SK-N-SH treated with all-trans-retinoic acid at 6 μM for 48 hours (cell line): ENCODE measurements at regions not wholly inside any gene's neighbourhood (a gene's known extent, or its start where the extent isn't known, plus 50 kb on each side); places are given as distances from the start of the nearest gene placed in this dataset.

Experiments
- ATAC-seq: fragments of 200-7000 bp; cut with Tn5 transposase; 3 replicates; pipeline ENCODE4 v1.9.1; 2020; ENCODE audit warnings: mild to moderate bottlenecking, moderate library complexity
- ARNTL ChIP-seq: fragments of 450-650 bp; formaldehyde crosslinking; IDR thresholded peaks from 2 replicates; pipeline ENCODE4 v1.5.0; 2020; ENCODE audit warnings: low read depth, mild to moderate bottlenecking, moderate library complexity, borderline replicate concordance
- BACH2 ChIP-seq: fragments of 250-450 bp; sonication (Bioruptor Pico); IDR thresholded peaks from 2 replicates; pipeline ENCODE4 v1.9.0; 2021; ENCODE audit warnings: mild to moderate bottlenecking, borderline replicate concordance
- CSDC2 ChIP-seq: fragments of 250-450 bp; sonication (Bioruptor Pico); IDR thresholded peaks from 2 replicates; pipeline ENCODE4 v1.5.0; 2020; ENCODE audit warnings: mild to moderate bottlenecking, moderate library complexity
- ESRRG ChIP-seq: fragments of 250-450 bp; sonication (Bioruptor Pico); IDR thresholded peaks from 2 replicates; pipeline ENCODE4 v1.6.1; 2021; ENCODE audit warnings: mild to moderate bottlenecking
- GLIS3 ChIP-seq: fragments of 250-450 bp; sonication (Bioruptor Pico); IDR thresholded peaks from 2 replicates; pipeline ENCODE4 v1.5.0; 2020; ENCODE audit warnings: mild to moderate bottlenecking, moderate library complexity
- ISL1 ChIP-seq: fragments of 250-450 bp; sonication (Bioruptor Pico); IDR thresholded peaks from 2 replicates; pipeline ENCODE4 v2.1.2; 2022; ENCODE audit warnings: mild to moderate bottlenecking, moderate library complexity
- OSR1 ChIP-seq: fragments of 250-450 bp; sonication (Bioruptor Pico); IDR thresholded peaks from 2 replicates; pipeline ENCODE4 v1.8.0; 2022; ENCODE audit warnings: moderate library complexity, mild to moderate bottlenecking, inconsistent platforms
- PPARA ChIP-seq: fragments of 250-450 bp; sonication (Bioruptor Pico); IDR thresholded peaks from 2 replicates; pipeline ENCODE4 v1.5.0; 2020; ENCODE audit warnings: mild to moderate bottlenecking, borderline replicate concordance
- RARB ChIP-seq: fragments of 250-450 bp; sonication (Bioruptor Pico); IDR thresholded peaks from 2 replicates; pipeline ENCODE4 v1.8.0; 2021; ENCODE audit warnings: mild to moderate bottlenecking, moderate library complexity
- SNAI2 ChIP-seq: fragments of 250-450 bp; sonication (Bioruptor Pico); IDR thresholded peaks from 2 replicates; pipeline ENCODE4 v1.5.0; 2020; ENCODE audit warnings: mild to moderate bottlenecking, moderate library complexity
- TCF4 ChIP-seq: fragments of 250-450 bp; sonication (Bioruptor Pico); IDR thresholded peaks from 2 replicates; pipeline ENCODE4 v1.8.0; 2021; ENCODE audit warnings: mild to moderate bottlenecking, moderate library complexity, borderline replicate concordance
- TOX ChIP-seq: fragments of 250-450 bp; sonication (Bioruptor Pico); IDR thresholded peaks from 2 replicates; pipeline ENCODE4 v1.8.0; 2021; ENCODE audit warnings: mild to moderate bottlenecking, moderate library complexity, borderline replicate concordance
- ZC3H10 ChIP-seq: fragments of 250-450 bp; sonication (Bioruptor Pico); IDR thresholded peaks from 2 replicates; pipeline ENCODE4 v1.5.1; 2021; ENCODE audit warnings: mild to moderate bottlenecking, moderate library complexity
- ZFP3 ChIP-seq: fragments of 250-450 bp; sonication (Bioruptor Pico); IDR thresholded peaks from 2 replicates; pipeline ENCODE4 v1.5.0; 2020; ENCODE audit warnings: mild to moderate bottlenecking, moderate library complexity
- ZFP30 ChIP-seq: fragments of 450-650 bp; formaldehyde crosslinking; IDR thresholded peaks from 2 replicates; pipeline ENCODE4 v1.5.0; 2022; ENCODE audit warnings: mild to moderate bottlenecking, moderate library complexity
- ZNF565 ChIP-seq: fragments of 450-650 bp; formaldehyde crosslinking; conservative IDR thresholded peaks from 2 replicates; pipeline ENCODE4 v1.5.0; 2020; ENCODE audit warnings: low read depth, mild to moderate bottlenecking, moderate library complexity
- ZNF70 ChIP-seq: fragments of 450-650 bp; formaldehyde crosslinking; IDR thresholded peaks from 2 replicates; pipeline ENCODE4 v1.5.0; 2020; ENCODE audit warnings: mild to moderate bottlenecking, moderate library complexity
- ZNF8 ChIP-seq: fragments of 450-650 bp; formaldehyde crosslinking; IDR thresholded peaks from 2 replicates; pipeline ENCODE4 v1.5.0; 2020; ENCODE audit warnings: mild to moderate bottlenecking, moderate library complexity
- TF ChIP-seq, protein P1 (sequence below): fragments of 250-450 bp; sonication (Bioruptor Pico); IDR thresholded peaks from 2 replicates; pipeline ENCODE4 v1.8.0; 2020; ENCODE audit warnings: mild to moderate bottlenecking, moderate library complexity, borderline replicate concordance
- TF ChIP-seq, protein P2 (sequence below): fragments of 250-450 bp; sonication (Bioruptor Pico); IDR thresholded peaks from 2 replicates; pipeline ENCODE4 v1.8.0; 2021; ENCODE audit warnings: low read depth, mild to moderate bottlenecking, moderate library complexity, borderline replicate concordance
- TF ChIP-seq, protein P3 (sequence below): fragments of 250-450 bp; sonication (Bioruptor Pico); IDR thresholded peaks from 2 replicates; pipeline ENCODE4 v1.5.1; 2020; ENCODE audit warnings: low read depth, mild to moderate bottlenecking, moderate library complexity
- TF ChIP-seq, protein P4 (sequence below): fragments of 250-450 bp; sonication (Bioruptor Pico); IDR thresholded peaks from 2 replicates; pipeline ENCODE4 v1.5.1; 2021; ENCODE audit warnings: mild to moderate bottlenecking, moderate library complexity

- no peak for ATAC-seq
- no peak for TF ChIP-seq TCF4 (CRISPR knock-in tag)
- TF ChIP-seq ESRRG = no peak
- TF ChIP-seq ZFP30 = no peak
- no peak for TF ChIP-seq ZNF70
- TF ChIP-seq ZFP3 (CRISPR knock-in tag) = no peak
- no peak for TF ChIP-seq ARNTL (CRISPR knock-in tag)
- no peak for TF ChIP-seq TOX
- TF ChIP-seq, protein P1, sequence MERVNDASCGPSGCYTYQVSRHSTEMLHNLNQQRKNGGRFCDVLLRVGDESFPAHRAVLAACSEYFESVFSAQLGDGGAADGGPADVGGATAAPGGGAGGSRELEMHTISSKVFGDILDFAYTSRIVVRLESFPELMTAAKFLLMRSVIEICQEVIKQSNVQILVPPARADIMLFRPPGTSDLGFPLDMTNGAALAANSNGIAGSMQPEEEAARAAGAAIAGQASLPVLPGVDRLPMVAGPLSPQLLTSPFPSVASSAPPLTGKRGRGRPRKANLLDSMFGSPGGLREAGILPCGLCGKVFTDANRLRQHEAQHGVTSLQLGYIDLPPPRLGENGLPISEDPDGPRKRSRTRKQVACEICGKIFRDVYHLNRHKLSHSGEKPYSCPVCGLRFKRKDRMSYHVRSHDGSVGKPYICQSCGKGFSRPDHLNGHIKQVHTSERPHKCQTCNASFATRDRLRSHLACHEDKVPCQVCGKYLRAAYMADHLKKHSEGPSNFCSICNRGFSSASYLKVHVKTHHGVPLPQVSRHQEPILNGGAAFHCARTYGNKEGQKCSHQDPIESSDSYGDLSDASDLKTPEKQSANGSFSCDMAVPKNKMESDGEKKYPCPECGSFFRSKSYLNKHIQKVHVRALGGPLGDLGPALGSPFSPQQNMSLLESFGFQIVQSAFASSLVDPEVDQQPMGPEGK (CRISPR knock-in tag) = no peak
- TF ChIP-seq, protein P2, sequence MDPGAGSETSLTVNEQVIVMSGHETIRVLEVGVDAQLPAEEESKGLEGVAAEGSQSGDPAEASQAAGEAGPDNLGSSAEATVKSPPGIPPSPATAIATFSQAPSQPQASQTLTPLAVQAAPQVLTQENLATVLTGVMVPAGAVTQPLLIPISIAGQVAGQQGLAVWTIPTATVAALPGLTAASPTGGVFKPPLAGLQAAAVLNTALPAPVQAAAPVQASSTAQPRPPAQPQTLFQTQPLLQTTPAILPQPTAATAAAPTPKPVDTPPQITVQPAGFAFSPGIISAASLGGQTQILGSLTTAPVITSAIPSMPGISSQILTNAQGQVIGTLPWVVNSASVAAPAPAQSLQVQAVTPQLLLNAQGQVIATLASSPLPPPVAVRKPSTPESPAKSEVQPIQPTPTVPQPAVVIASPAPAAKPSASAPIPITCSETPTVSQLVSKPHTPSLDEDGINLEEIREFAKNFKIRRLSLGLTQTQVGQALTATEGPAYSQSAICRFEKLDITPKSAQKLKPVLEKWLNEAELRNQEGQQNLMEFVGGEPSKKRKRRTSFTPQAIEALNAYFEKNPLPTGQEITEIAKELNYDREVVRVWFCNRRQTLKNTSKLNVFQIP = no peak
- no peak for TF ChIP-seq GLIS3 (CRISPR knock-in tag)
- TF ChIP-seq, protein P3, sequence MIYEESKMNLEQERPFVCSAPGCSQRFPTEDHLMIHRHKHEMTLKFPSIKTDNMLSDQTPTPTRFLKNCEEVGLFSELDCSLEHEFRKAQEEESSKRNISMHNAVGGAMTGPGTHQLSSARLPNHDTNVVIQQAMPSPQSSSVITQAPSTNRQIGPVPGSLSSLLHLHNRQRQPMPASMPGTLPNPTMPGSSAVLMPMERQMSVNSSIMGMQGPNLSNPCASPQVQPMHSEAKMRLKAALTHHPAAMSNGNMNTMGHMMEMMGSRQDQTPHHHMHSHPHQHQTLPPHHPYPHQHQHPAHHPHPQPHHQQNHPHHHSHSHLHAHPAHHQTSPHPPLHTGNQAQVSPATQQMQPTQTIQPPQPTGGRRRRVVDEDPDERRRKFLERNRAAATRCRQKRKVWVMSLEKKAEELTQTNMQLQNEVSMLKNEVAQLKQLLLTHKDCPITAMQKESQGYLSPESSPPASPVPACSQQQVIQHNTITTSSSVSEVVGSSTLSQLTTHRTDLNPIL (CRISPR knock-in tag) = no peak
- TF ChIP-seq OSR1 (CRISPR knock-in tag) = no peak
- TF ChIP-seq ISL1 (CRISPR knock-in tag) = no peak
- TF ChIP-seq CSDC2 (CRISPR knock-in tag) = no peak
- no peak for TF ChIP-seq BACH2 (CRISPR knock-in tag)
- no peak for TF ChIP-seq SNAI2 (CRISPR knock-in tag)
- TF ChIP-seq, protein P4, sequence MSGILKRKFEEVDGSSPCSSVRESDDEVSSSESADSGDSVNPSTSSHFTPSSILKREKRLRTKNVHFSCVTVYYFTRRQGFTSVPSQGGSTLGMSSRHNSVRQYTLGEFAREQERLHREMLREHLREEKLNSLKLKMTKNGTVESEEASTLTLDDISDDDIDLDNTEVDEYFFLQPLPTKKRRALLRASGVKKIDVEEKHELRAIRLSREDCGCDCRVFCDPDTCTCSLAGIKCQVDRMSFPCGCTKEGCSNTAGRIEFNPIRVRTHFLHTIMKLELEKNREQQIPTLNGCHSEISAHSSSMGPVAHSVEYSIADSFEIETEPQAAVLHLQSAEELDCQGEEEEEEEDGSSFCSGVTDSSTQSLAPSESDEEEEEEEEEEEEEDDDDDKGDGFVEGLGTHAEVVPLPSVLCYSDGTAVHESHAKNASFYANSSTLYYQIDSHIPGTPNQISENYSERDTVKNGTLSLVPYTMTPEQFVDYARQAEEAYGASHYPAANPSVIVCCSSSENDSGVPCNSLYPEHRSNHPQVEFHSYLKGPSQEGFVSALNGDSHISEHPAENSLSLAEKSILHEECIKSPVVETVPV = no peak
Measured at GRCh38 chr1:181341026-181341632, 142.2 kb upstream of the CACNA1E start.

GRCh38 chr1:181344091-181344490 lies 139.2 kb upstream of the CACNA1E start:
- no peak for ATAC-seq
- TF ChIP-seq ESRRG = no peak
- TF ChIP-seq, protein P3 (CRISPR knock-in tag) = no peak
- TF ChIP-seq PPARA (CRISPR knock-in tag) = no peak
- TF ChIP-seq ZFP3 (CRISPR knock-in tag) = no peak
- TF ChIP-seq ZFP30 = no peak
- no peak for TF ChIP-seq SNAI2 (CRISPR knock-in tag)
- TF ChIP-seq ZNF565 = no peak
- TF ChIP-seq TCF4 (CRISPR knock-in tag) = no peak
- no peak for TF ChIP-seq CSDC2 (CRISPR knock-in tag)
- TF ChIP-seq OSR1 (CRISPR knock-in tag) = no peak
- no peak for TF ChIP-seq ZC3H10 (CRISPR knock-in tag)
- TF ChIP-seq ZNF8 (CRISPR knock-in tag) = no peak
- TF ChIP-seq GLIS3 (CRISPR knock-in tag) = no peak
- TF ChIP-seq, protein P2 = no peak
- no peak for TF ChIP-seq ARNTL (CRISPR knock-in tag)
- TF ChIP-seq ZNF70 = no peak
- TF ChIP-seq BACH2 (CRISPR knock-in tag) = no peak
- no peak for TF ChIP-seq RARB (CRISPR knock-in tag)
- TF ChIP-seq, protein P1 (CRISPR knock-in tag) = no peak
- TF ChIP-seq, protein P4 = no peak
